NCI-H774 (cell line): ENCODE measurements at regions not wholly inside any gene's neighbourhood (a gene's known extent, or its start where the extent isn't known, plus 50 kb on each side); places are given as distances from the start of the nearest gene placed in this dataset.
"Not testable (repeated sequence)": the region's sequence is repeated elsewhere in the genome, so short reads cannot be mapped to it uniquely, and the experiment has no call there.

Experiments
- DNase-seq: peaks from one replicate; lab custom pipeline; 2025; lab: John Stamatoyannopoulos, UW

- DNase-seq, result no peak
Measured at GRCh38 chr6:84635081-84635761, 129.2 kb downstream of the TBX18 start.

- no peak for DNase-seq
Measured at GRCh38 chr6:84633771-84634170, 130.6 kb downstream of the TBX18 start.

GRCh38 chr6:84626527-84626926 lies 137.9 kb downstream of the TBX18 start:
- peak; percentile 57 for DNase-seq

GRCh38 chr6:84625506-84625905 lies 138.9 kb downstream of the TBX18 start:
- no peak for DNase-seq

- DNase-seq, result no peak
Measured at GRCh38 chr6:84623956-84624680, 140.3 kb downstream of the TBX18 start.

- DNase-seq, result no peak
Measured at GRCh38 chr6:84618836-84619235, 145.6 kb downstream of the TBX18 start.

GRCh38 chr6:84618046-84618752 lies 146.2 kb downstream of the TBX18 start:
- DNase-seq, result no peak

GRCh38 chr6:84615987-84616386 lies 148.4 kb downstream of the TBX18 start:
- DNase-seq, result no peak

GRCh38 chr6:84615113-84615850 lies 149.1 kb downstream of the TBX18 start:
- no peak for DNase-seq

- no peak for DNase-seq
Measured at GRCh38 chr6:84606860-84607259, 157.5 kb downstream of the TBX18 start.

GRCh38 chr6:84605298-84605697 lies 159.1 kb downstream of the TBX18 start:
- no peak for DNase-seq

GRCh38 chr6:84601366-84601765 lies 163.0 kb downstream of the TBX18 start:
- no peak for DNase-seq

- no peak for DNase-seq
Measured at GRCh38 chr6:84599991-84600390, 164.4 kb downstream of the TBX18 start.

GRCh38 chr6:84597238-84597875 lies 167.0 kb downstream of the TBX18 start:
- DNase-seq, result no peak

- no peak for DNase-seq
Measured at GRCh38 chr6:84596488-84596887, 167.9 kb downstream of the TBX18 start.

- DNase-seq, result no peak
Measured at GRCh38 chr6:84588697-84589080, 175.7 kb downstream of the TBX18 start.

- DNase-seq, result not testable (repeated sequence)
Measured at GRCh38 chr6:84587994-84588696, 176.3 kb downstream of the TBX18 start.

- DNase-seq, result not testable (repeated sequence)
Measured at GRCh38 chr6:84587202-84587940, 177.0 kb downstream of the TBX18 start.

GRCh38 chr6:84583784-84584183 lies 180.6 kb downstream of the TBX18 start:
- DNase-seq, result no peak

GRCh38 chr6:84582997-84583396 lies 181.4 kb downstream of the TBX18 start:
- DNase-seq, result no peak
